ENCODE measurements at regions not wholly inside any gene's neighbourhood (a gene's known extent, or its start where the extent isn't known, plus 50 kb on each side); places are given as distances from the start of the nearest gene placed in this dataset.

DNA sequence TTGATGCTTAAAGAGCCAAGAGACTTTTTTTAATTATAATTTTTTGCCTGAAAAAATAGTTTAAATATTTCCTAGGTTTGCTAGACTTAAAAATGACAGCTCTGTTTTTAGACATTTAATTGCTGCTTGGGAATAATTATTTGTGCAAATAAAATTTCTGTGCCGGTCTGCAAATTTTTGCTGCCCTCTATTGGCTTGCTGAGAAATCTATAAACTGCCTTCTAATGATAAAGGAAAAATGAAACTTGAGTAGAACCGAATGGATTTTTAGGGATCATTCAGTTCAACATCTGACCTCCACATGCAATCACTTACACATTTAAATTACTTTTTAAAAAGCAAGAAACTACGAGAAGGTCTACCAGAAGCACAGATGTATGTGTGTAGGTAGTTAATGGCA lies 434.0 kb downstream of the FAM133A start:
- H3K27me3 ChIP-seq: no peaks in the 10 kb centered on the region
- intact Hi-C loops (cut with DNase I; ENCODE audit: low total_unique reads): no loop called here
- H3K9me3 ChIP-seq: no peaks in the 10 kb centered on the region
- DNase-seq: no peak
- in situ Hi-C loops (cut with MboI; ENCODE audit: low pct_ligation_motif_present in 1 of 4, low pct_unique_long_range_greater_than_20kb in 1 of 4, low sequenced_read_pairs in 3 of 4): no loop called here
- 24 to 42% methylated on average over 2 to 3 of the region's 3 CpGs for WGBS, 2 donors (ENCODE audit: low coverage in 1 of 2)
- no peaks in the 10 kb centered on the region for H3K4me1 ChIP-seq
- no peaks in the 10 kb centered on the region for H3K36me3 ChIP-seq
- no peak overlapping the region for H3K4me3 ChIP-seq
- no peak overlapping the region for H3K27ac ChIP-seq
- TF ChIP-seq EP300 (IDR thresholded peaks at IDR 0.05; ENCODE audit: low read depth) (no peak), POLR2AphosphoS5 (IDR thresholded peaks at IDR 0.05) (no peak), POLR2A (IDR thresholded peaks at IDR 0.05) (no peak)
- TF ChIP-seq, protein P1, sequence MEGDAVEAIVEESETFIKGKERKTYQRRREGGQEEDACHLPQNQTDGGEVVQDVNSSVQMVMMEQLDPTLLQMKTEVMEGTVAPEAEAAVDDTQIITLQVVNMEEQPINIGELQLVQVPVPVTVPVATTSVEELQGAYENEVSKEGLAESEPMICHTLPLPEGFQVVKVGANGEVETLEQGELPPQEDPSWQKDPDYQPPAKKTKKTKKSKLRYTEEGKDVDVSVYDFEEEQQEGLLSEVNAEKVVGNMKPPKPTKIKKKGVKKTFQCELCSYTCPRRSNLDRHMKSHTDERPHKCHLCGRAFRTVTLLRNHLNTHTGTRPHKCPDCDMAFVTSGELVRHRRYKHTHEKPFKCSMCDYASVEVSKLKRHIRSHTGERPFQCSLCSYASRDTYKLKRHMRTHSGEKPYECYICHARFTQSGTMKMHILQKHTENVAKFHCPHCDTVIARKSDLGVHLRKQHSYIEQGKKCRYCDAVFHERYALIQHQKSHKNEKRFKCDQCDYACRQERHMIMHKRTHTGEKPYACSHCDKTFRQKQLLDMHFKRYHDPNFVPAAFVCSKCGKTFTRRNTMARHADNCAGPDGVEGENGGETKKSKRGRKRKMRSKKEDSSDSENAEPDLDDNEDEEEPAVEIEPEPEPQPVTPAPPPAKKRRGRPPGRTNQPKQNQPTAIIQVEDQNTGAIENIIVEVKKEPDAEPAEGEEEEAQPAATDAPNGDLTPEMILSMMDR (IDR thresholded peaks at IDR 0.05): no peak

DNA sequence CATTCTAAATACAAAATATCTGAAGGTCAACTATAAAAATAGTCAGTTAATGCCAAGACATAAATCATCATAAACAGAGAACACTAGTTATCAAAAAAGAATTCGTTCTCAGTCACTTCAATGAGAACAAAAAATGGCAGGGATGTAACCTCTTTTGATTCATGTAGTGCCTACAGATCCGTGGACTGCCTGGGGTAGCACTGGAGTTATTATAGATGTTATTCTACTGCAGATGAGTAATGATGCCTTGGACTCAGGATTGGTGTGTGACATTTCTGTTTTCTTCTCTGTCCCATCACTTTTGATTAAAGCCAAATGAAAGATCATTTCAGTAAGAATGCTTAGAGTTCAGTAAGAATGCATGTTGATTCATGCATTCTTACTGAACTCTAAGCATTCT lies 440.4 kb downstream of the FAM133A start:
- in situ Hi-C loops (cut with MboI; ENCODE audit: low pct_ligation_motif_present in 1 of 4, low pct_unique_long_range_greater_than_20kb in 1 of 4, low sequenced_read_pairs in 3 of 4) (no loop called here), intact Hi-C loops (cut with DNase I; ENCODE audit: low total_unique reads) (no loop called here)
- Histone ChIP-seq H3K4me1 (no peaks in the 10 kb centered on the region), H3K4me3 (no peak overlapping the region), H3K36me3 (no peaks in the 10 kb centered on the region), H3K27ac (no peak overlapping the region), H3K9me3 (no peaks in the 10 kb centered on the region), H3K27me3 (no peaks in the 10 kb centered on the region)
- 61% methylated on average over 2 of the region's 2 CpGs; no CpG with 5 or more reads in 1 of the 2 donors for WGBS, 2 donors (ENCODE audit: low coverage in 1 of 2)
- TF ChIP-seq POLR2A (IDR thresholded peaks at IDR 0.05) (no peak), POLR2AphosphoS5 (IDR thresholded peaks at IDR 0.05) (no peak), EP300 (IDR thresholded peaks at IDR 0.05; ENCODE audit: low read depth) (no peak)
- TF ChIP-seq, protein P1 (IDR thresholded peaks at IDR 0.05): no peak
- no peak for DNase-seq

DNA sequence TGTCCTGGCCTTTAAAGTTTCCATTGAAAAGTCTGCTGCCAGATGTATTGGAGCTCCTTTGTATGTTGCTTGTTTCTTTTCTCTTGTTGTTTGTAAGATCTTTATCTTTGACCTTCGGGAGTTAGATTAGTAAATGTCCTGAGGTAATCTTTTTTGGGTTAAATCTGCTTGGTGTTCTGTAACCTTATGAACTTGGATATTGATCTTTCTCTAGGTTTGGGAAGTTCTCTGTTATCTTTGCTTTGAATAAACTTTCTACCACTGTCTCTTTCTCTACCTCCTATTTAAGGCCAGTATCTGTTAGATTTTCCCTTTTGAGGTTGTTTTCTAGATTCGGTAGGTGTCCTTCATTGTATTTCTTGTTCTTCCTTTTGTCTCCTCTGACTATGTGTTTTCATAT lies 447.8 kb downstream of the FAM133A start:
- Histone ChIP-seq H3K36me3 (no peaks in the 10 kb centered on the region), H3K9me3 (no peaks in the 10 kb centered on the region), H3K4me3 (no peak overlapping the region), H3K27me3 (no peaks in the 10 kb centered on the region), H3K27ac (no peak overlapping the region), H3K4me1 (no peaks in the 10 kb centered on the region)
- TF ChIP-seq POLR2A (IDR thresholded peaks at IDR 0.05): no peak
- TF ChIP-seq, protein P1 (IDR thresholded peaks at IDR 0.05): no peak
- no peak for TF ChIP-seq EP300 (IDR thresholded peaks at IDR 0.05; ENCODE audit: low read depth)
- no peak for TF ChIP-seq POLR2AphosphoS5 (IDR thresholded peaks at IDR 0.05)
- no peak for DNase-seq
- WGBS, 2 donors (ENCODE audit: low coverage in 1 of 2): 33 to 68% methylated on average over 1 to 2 of the region's 2 CpGs
- in situ Hi-C loops (cut with MboI; ENCODE audit: low pct_ligation_motif_present in 1 of 4, low pct_unique_long_range_greater_than_20kb in 1 of 4, low sequenced_read_pairs in 3 of 4): no loop called here
- intact Hi-C loops (cut with DNase I; ENCODE audit: low total_unique reads): no loop called here

DNA sequence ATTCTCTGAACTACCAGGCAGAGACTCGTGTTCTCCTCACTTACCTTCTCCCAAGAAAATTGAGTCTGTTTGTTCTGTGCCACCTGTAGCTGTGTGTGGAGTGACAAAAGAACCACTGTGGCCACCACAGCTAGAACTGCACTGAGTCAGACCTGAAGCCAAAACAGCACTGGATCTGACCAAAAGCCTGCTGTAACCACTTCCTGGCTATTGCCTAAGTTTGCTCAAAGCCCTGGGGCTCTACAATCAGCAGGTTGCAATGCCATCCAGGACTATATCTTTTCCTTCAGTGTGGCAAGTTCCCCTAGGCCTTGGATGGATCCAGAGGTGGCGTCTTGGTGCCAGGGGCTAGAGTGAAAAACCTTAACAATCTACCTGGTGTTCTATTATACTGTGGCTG lies 449.1 kb downstream of the FAM133A start:
- Histone ChIP-seq H3K4me3 (no peak overlapping the region), H3K4me1 (no peaks in the 10 kb centered on the region), H3K36me3 (no peaks in the 10 kb centered on the region), H3K27me3 (no peaks in the 10 kb centered on the region), H3K9me3 (no peaks in the 10 kb centered on the region), H3K27ac (no peak overlapping the region)
- no peak for DNase-seq
- in situ Hi-C loops (cut with MboI; ENCODE audit: low pct_ligation_motif_present in 1 of 4, low pct_unique_long_range_greater_than_20kb in 1 of 4, low sequenced_read_pairs in 3 of 4): no loop called here
- TF ChIP-seq, protein P1 (IDR thresholded peaks at IDR 0.05): no peak
- 62% methylated on average over 2 of the region's 2 CpGs; no CpG with 5 or more reads in 1 of the 2 donors for WGBS, 2 donors (ENCODE audit: low coverage in 1 of 2)
- intact Hi-C loops (cut with DNase I; ENCODE audit: low total_unique reads): no loop called here
